PC-3 (cell line): ENCODE measurements at regions not wholly inside any gene's neighbourhood (a gene's known extent, or its start where the extent isn't known, plus 50 kb on each side); places are given as distances from the start of the nearest gene placed in this dataset.

Source experiments
- CTCF ChIP-seq: fragments of 300-600 bp; sonication (generic); conservative IDR thresholded peaks from 2 replicates; pipeline ENCODE4 v1.5.1; 2017; ENCODE audit warnings: antibody characterized with exemption, low read depth, mild to moderate bottlenecking, low read length
- EZH2 ChIP-seq: fragments of 300-600 bp; sonication (generic); IDR thresholded peaks from one replicate; pipeline ENCODE4 v1.6.1; 2017; ENCODE audit warnings: antibody characterized with exemption, mild to moderate bottlenecking, low read length; ENCODE audit not compliant: unreplicated experiment
- EZH2phosphoT487 ChIP-seq: fragments of 300-600 bp; sonication (generic); IDR thresholded peaks from 2 replicates; pipeline ENCODE4 v1.6.1; 2018; ENCODE audit warnings: mild to moderate bottlenecking, antibody characterized with exemption, low read length, borderline replicate concordance

DNA sequence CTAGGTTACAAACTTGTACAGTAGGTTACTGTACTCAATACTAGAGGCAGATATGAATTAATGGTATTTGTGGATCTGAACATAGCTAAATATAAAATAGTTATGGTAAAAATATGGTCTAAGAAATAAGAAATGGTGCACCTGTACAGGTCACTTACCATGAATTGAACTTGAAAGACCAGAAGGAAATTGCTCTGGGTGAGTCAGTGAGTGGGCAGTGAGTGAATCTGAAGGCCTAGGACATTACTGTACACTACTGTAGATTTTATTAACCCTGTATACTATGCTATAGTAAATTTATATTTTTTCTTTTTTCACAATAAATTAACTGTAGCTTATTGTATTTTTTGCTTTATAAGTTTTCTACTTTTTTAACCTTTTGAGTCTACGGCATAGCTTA, 1020.4 kb downstream of the CDH18 start:
- TF ChIP-seq CTCF: no peak
- TF ChIP-seq EZH2: no peak
- TF ChIP-seq EZH2phosphoT487: no peak
